Upper lobe of left lung (tissue), 4 donors: ENCODE measurements at regions not wholly inside any gene's neighbourhood (a gene's known extent, or its start where the extent isn't known, plus 50 kb on each side); places are given as distances from the start of the nearest gene placed in this dataset.

Source experiments
- EP300 ChIP-seq, 4 donors: sonication (generic); formaldehyde crosslinking; IDR thresholded peaks; one replicate each; pipeline ENCODE4 v1.5.1; 2017; ENCODE audit warnings: antibody characterized with exemption in 4 of 4, control low read depth in 2 of 4
- POLR2A ChIP-seq, 4 donors: fragments of 450-650 bp; IDR thresholded peaks; one replicate each; pipeline ENCODE4 v1.5.1; 2016 to 2017; ENCODE audit warnings: antibody characterized with exemption in 4 of 4, mild to moderate bottlenecking in 2 of 4
- POLR2AphosphoS5 ChIP-seq, 2 donors: sonication (generic); formaldehyde crosslinking; IDR thresholded peaks; one replicate each; pipeline ENCODE4 v1.5.1; 2017; ENCODE audit warnings: antibody characterized with exemption in 2 of 2
- TF ChIP-seq, protein P1 (sequence below), 6 experiments: fragments of 450-650 bp in 4 of 6; fragments of 200-600 bp in 2 of 6; sonication (generic) in 2 of 6; IDR thresholded peaks; one replicate each; pipeline ENCODE4 v1.5.1; 2016 to 2019; ENCODE audit warnings: antibody characterized with exemption in 6 of 6

GRCh38 chr2:76413436-76413835, 702.7 kb upstream of the GCFC2 start:
- TF ChIP-seq, protein P1, sequence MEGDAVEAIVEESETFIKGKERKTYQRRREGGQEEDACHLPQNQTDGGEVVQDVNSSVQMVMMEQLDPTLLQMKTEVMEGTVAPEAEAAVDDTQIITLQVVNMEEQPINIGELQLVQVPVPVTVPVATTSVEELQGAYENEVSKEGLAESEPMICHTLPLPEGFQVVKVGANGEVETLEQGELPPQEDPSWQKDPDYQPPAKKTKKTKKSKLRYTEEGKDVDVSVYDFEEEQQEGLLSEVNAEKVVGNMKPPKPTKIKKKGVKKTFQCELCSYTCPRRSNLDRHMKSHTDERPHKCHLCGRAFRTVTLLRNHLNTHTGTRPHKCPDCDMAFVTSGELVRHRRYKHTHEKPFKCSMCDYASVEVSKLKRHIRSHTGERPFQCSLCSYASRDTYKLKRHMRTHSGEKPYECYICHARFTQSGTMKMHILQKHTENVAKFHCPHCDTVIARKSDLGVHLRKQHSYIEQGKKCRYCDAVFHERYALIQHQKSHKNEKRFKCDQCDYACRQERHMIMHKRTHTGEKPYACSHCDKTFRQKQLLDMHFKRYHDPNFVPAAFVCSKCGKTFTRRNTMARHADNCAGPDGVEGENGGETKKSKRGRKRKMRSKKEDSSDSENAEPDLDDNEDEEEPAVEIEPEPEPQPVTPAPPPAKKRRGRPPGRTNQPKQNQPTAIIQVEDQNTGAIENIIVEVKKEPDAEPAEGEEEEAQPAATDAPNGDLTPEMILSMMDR (IDR thresholded peaks at IDR 0.05): no peak
- no peak for TF ChIP-seq POLR2A (IDR thresholded peaks at IDR 0.05)
- TF ChIP-seq POLR2AphosphoS5 (IDR thresholded peaks at IDR 0.05): no peak
- no peak for TF ChIP-seq EP300 (IDR thresholded peaks at IDR 0.05)
